ENCODE measurements at regions not wholly inside any gene's neighbourhood (a gene's known extent, or its start where the extent isn't known, plus 50 kb on each side); places are given as distances from the start of the nearest gene placed in this dataset.
"Not testable (repeated sequence)": the region's sequence is repeated elsewhere in the genome, so short reads cannot be mapped to it uniquely, and the experiment has no call there.

- TF ChIP-seq POLR2A (IDR thresholded peaks at IDR 0.05) = no peak
- Histone ChIP-seq H3K36me3 (replicated peaks in 1 of 2) (no peaks in the 10 kb centered on the region), H3K4me3 (no peak overlapping the region), H3K9me3 (replicated peaks in 1 of 3) (no peaks in the 10 kb centered on the region), H3K27me3 (no peaks in the 10 kb centered on the region), H3K27ac (no peak overlapping the region), H3K4me1 (replicated peaks in 1 of 2) (no peaks in the 10 kb centered on the region)
- intact Hi-C loops (cut with DNase I) = no loop called here
- WGBS, 4 donors = 65 to 77% (median 67%) methylated on average over 4 of the region's 4 CpGs
- no peak for DNase-seq
These were observed 252.9 kb downstream of the TPBG start for GRCh38 chr6:82616386-82617028.

- Histone ChIP-seq H3K27ac (no peak overlapping the region), H3K4me1 (replicated peaks in 1 of 2) (no peaks in the 10 kb centered on the region), H3K4me3 (no peak overlapping the region), H3K9me3 (replicated peaks in 1 of 3) (no peaks in the 10 kb centered on the region), H3K36me3 (replicated peaks in 1 of 2) (no peaks in the 10 kb centered on the region), H3K27me3 (no peaks in the 10 kb centered on the region)
- no peak for DNase-seq
- intact Hi-C loops (cut with DNase I) = no loop called here
- no peak for TF ChIP-seq CTCF (IDR thresholded peaks at IDR 0.05)
- TF ChIP-seq POLR2A (IDR thresholded peaks at IDR 0.05) = no peak
These were observed 254.0 kb downstream of the TPBG start for GRCh38 chr6:82617648-82618047.

DNA sequence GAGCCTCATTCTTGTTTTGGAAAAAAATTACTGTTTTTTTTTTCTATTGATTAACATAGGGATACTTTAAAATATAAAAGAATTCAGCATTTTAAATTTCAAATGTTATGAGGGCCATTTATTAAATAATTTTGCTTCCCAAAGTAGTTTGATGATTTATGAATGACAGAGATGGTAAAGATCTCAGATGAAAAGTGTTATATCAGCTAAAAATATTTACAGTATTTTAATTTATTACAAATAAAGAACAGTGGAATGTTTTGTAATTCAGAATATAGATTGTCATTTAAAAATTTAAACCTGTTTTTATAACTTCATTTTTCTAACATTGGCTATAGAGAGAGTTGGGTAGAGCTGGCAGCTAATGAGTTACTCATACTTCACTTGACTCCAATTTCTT, 256.0 kb downstream of the TPBG start:
- Histone ChIP-seq H3K4me1 (replicated peaks in 1 of 2) (no peaks in the 10 kb centered on the region), H3K27me3 (no peaks in the 10 kb centered on the region), H3K36me3 (replicated peaks in 1 of 2) (no peaks in the 10 kb centered on the region), H3K27ac (no peak overlapping the region), H3K4me3 (no peak overlapping the region), H3K9me3 (replicated peaks in 1 of 3) (no peaks in the 10 kb centered on the region)
- intact Hi-C loops (cut with DNase I) = no loop called here
- TF ChIP-seq POLR2A (IDR thresholded peaks at IDR 0.05) = no peak
- TF ChIP-seq CTCF (IDR thresholded peaks at IDR 0.05) = no peak
- no peak for DNase-seq

GRCh38 chr6:82622461-82622860, 258.8 kb downstream of the TPBG start:
- no peaks in the 10 kb centered on the region for H3K36me3 ChIP-seq (replicated peaks in 1 of 2)
- H3K4me1 ChIP-seq (replicated peaks in 1 of 2) = no peaks in the 10 kb centered on the region
- intact Hi-C loops (cut with DNase I) = no loop called here
- TF ChIP-seq POLR2A (IDR thresholded peaks at IDR 0.05) (no peak), CTCF (IDR thresholded peaks at IDR 0.05) (no peak)
- H3K4me3 ChIP-seq = no peak overlapping the region
- DNase-seq = no peak
- H3K27ac ChIP-seq = no peak overlapping the region
- no peaks in the 10 kb centered on the region for H3K9me3 ChIP-seq (replicated peaks in 1 of 3)
- no peaks in the 10 kb centered on the region for H3K27me3 ChIP-seq

DNA sequence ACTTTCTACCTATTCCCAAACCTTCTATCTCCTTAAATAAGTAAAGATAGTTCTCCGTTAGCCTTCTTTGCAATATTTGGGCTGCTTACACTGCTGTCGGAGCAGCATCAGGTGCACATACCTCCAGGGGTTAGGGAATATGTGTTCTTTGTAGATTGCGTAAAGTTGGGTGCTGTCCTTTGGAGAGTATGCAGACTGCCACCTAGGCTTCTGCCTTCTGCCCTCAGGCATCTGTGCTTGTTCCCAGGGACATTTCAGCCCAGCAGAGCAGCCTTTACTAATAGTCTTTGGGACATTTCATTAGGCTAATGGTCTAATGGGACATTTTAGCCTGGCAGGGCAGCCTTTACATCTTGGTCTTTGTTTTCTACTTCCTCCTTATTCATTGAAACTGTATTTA, 260.6 kb downstream of the TPBG start:
- TF ChIP-seq CTCF (IDR thresholded peaks at IDR 0.05) (no peak), POLR2A (IDR thresholded peaks at IDR 0.05) (no peak)
- intact Hi-C loops (cut with DNase I) = no loop called here
- 70 to 75% (median 73%) methylated on average over 3 of the region's 3 CpGs for WGBS, 4 donors
- Histone ChIP-seq H3K36me3 (replicated peaks in 1 of 2) (no peaks in the 10 kb centered on the region), H3K9me3 (replicated peaks in 1 of 3) (no peaks in the 10 kb centered on the region), H3K4me1 (replicated peaks in 1 of 2) (no peaks in the 10 kb centered on the region), H3K27ac (no peak overlapping the region), H3K4me3 (no peak overlapping the region), H3K27me3 (no peaks in the 10 kb centered on the region)
- DNase-seq = no peak

DNA sequence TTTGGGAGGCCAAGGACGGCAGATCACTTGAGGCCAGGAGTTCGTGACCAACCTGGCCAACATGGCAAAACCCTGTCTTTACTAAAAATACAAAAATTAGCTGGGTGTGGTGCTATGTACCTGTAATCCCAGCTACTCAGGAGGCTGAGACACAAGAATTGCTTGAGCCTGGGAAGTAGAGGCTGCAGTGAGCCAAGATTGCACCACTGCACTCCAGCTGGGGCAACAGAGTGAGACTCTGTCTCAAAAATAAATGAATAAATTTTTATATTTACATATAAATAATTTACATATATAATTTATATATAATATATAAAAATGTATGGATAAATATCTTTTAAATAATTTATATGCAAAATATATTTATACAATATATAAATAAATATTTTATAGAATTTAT, 263.3 kb downstream of the TPBG start:
- H3K27me3 ChIP-seq; DNase-seq; H3K27ac ChIP-seq; H3K9me3 ChIP-seq (replicated peaks in 1 of 3); H3K4me1 ChIP-seq (replicated peaks in 1 of 2); intact Hi-C loops (cut with DNase I); H3K4me3 ChIP-seq; H3K36me3 ChIP-seq (replicated peaks in 1 of 2): not testable (repeated sequence)
- 75 to 89% (median 86%) methylated on average over 2 of the region's 2 CpGs for WGBS, 4 donors
